ENCODE measurements at regions not wholly inside any gene's neighbourhood (a gene's known extent, or its start where the extent isn't known, plus 50 kb on each side); places are given as distances from the start of the nearest gene placed in this dataset.
"Not testable (repeated sequence)": the region's sequence is repeated elsewhere in the genome, so short reads cannot be mapped to it uniquely, and the experiment has no call there.

GRCh38 chr16:55016515-55016914 is 85.8 kb downstream of the IRX5 start:
- no peak for DNase-seq

DNA sequence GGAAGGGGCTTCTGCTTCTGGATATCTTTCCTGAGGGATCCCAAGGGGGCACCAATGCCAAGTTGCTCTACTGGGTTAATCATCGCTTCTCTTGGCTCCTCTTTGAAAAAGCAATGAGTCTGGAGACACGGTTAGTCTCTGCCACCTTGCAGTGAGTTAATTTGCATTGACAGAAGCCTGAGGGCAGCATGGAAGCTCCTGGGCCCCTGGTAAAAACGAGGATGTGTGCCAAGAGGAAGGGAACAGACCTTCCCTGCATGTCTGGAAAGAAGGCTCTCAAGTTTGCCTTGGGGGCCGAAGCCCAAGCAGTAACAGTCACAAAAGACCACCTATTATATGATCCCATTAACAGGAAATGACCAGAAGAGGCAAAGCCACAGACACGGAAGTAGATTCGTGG is 86.7 kb downstream of the IRX5 start:
- no peak for DNase-seq

GRCh38 chr16:55018881-55019280 is 88.2 kb downstream of the IRX5 start:
- no peak for DNase-seq

DNA sequence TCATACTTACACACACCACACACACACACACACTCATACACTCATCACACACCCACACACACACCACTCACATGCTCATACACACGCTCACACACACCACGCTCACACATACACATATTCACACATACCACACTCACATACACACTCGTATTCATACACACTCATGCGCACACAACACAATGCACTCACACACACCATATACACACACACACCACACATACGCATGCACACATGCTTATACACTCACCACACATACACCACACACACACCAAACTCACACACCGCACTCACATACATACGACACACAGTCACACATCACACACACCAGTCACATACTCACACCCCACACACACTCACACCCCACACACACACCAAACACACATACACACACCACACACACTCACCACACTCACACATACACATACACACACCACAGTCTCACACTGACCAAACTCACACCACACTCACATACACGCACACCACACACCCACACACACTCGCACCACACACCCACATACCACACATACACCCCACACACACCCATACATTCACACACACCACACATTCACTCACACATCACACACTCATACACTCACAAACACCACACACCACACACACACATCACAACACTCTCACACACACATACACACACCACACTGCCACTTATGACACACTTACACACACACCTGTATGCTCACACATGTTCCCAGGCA is 88.9 kb downstream of the IRX5 start:
- no peak for DNase-seq

DNA sequence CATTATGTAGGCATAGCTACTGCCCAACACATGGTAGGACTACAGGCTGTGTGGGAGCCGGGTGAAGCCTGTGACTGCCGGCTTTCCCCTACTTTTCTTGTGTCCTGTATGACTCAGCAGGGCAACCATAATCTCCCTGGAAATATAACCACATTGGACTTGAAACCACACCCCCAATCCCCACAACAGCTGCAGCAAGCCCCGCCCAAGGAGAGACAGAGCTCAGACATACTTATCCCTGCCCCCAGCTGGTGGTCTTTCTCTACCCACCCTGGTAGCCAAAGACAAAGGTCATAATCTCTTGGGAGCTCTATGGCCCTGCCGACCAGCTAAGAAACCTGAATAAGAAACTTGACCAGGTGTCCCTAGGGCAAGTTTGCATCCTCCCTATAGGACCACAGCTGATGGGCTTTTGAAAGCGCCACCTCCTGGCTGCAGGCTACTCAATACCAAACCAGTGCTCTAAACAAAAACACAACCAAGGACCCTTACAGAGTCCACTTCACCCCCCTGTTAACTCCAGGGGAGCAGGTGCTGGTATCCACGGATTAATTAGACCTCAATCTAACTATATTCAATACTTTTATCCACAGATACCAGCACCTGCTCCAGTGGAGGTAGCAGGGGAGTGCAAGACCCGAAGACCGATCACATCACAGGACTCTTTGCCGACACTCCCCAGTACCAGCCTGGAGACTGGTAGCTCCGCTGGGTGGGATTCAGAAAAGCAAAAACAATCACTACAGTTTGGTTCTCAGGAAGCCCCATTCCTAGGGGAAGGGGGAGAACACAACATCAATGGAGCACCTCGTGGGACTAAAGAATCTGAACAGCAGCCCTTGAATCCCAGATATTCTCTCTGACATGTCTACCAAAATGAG is 91.2 kb downstream of the IRX5 start:
- DNase-seq, result no peak

DNA sequence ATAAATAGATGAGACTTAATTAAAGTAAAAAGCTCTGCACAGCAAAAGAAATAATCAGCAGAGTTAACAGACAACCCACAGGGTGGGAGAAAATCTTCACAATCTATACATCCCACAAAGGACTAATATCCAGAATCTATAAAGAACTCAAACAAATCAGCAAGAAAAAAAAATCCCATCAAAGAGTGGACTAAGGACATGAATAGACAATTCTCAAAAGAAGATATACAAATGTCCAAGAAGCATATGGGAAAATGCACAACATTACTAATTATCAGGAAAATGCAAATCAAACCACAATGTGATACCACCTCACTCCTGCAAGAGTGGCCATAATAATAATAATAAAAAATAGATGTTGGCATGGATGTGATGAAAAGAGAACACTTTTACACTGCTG is 96.6 kb downstream of the IRX5 start:
- DNase-seq, result not testable (repeated sequence)

DNA sequence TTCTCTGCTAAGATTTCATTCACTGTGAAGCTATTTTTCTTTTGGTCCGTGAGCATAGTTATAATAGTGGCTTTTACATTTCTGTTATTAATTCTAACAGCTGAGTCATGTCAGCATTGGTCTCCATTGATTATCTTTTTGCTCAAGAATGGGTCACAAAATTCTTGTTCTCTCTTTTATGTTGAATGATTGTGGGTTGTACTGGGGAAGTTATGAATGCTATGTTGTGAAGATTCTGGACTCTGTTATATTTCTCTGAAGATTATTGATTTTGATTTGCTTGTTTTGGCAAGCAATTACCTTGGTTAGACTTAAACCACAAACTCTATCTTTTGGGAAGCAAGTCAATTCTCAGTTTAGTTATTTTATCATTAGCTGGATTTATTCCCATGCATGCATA is 98.8 kb downstream of the IRX5 start:
- no peak for DNase-seq

DNA sequence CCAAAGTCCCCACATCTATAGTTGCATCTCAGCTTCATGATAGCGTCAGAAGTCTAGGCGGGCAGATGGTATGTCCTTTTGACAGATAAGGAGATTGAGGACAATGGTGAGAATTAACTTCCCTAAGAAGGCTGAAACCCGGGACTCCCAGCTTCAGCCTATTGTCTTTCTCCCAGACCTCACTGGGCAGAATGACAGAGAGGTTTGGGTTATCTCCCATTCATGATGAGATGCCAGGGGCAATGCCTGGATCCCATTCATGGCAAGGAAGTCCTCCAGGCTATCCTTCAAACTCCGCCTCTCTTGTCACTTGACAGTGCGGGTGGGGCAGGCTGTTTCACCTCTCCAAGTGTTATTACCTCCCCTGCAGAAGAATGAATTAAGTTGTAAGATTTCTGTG is 100.3 kb downstream of the IRX5 start:
- DNase-seq, result no peak

- DNase-seq, result no peak
Observed at GRCh38 chr16:55031481-55031880, 100.8 kb downstream of the IRX5 start.

DNA sequence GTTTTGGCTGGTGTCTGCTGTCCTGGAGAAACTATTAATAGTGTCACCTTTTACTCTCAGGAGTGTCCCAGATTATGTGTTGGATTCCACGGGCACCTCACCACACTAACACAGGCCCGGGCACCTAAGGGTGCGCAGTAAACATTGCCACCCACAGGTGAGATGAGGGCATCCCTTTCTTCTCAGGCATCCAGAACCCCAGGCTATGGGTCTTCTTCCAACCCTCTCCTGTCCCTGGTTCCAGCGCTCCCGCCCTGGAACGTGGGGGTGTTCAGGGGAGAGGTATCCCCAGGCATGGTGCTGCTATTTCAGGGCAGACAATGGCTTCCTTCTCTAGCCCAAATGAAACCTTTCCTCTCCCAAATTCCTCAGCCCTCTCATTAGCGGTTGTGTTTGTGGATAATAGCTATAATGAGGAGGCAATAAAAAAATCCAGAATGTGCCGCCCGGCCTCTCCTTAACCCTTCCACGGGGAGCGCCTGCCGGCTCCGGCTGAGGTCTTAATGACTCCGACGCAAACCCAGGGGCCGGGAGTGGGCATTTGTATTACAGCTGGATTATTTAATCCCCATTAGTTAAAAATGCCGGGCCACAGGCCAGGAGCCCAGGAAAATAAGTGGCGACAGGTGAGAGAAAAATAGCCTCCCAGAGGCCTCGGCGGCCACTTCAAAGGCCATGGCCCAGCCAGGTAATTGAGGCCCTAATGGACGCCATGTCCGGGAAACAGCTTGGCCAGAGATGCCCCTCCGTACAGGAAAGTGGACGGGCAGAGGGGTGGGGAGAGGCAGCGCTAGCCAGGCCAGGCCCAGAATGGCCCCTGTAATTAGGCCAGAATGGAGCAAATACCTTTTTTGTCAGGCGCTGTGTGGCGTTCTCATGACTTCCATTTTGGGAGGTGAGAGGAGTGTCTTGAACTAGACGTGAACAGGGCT is 102.8 kb downstream of the IRX5 start:
- no peak for DNase-seq

GRCh38 chr16:55035029-55035428 is 104.4 kb downstream of the IRX5 start:
- DNase-seq, result no peak

- no peak for DNase-seq
Observed at GRCh38 chr16:55035956-55036355, 105.3 kb downstream of the IRX5 start.

DNA sequence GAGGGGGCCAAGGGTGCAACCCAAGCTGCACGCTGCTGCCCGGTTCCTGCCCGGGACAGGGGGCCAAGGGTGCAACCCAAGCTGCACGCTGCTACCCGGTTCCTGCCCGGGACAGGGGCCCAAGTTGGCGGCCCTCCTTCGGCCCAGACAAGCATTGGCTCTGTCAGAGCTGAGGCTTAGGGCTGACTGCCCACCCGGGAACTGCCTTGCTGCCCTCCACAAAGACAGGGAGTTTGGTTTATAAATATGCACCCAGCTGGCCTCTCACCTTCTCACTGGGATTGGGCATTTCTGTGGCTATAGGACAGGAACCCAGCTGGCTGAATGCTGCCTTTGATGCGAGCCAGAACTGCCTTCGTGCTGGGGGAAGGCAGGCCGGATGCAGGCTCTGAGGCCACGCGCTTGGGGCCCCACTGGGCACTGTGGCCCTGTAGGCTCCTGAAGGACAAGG is 105.7 kb downstream of the IRX5 start:
- DNase-seq, result no peak

DNA sequence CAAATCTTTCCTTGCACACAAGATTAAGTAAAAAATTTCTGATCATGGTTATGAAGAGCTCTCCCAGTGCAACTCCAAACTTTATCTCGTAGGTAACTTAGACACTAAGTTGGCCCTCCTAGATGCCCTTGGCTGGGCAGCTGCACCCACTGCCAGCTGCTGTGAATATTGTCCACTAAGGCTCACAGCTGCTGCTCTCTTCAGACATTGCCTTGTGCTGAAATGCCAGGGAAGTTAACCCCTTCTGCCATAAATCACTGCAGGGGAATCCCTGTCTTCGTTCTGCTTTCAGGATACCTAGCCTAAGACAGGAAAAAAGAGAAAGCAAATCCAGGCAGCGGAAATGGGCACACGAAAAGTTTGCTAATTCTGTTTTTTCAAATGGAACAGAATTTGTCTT is 106.4 kb downstream of the IRX5 start:
- DNase-seq, result no peak

GRCh38 chr16:55037966-55038365 is 107.3 kb downstream of the IRX5 start:
- DNase-seq, result no peak

- no peak for DNase-seq
Observed at GRCh38 chr16:55039042-55039441, 108.4 kb downstream of the IRX5 start.

DNA sequence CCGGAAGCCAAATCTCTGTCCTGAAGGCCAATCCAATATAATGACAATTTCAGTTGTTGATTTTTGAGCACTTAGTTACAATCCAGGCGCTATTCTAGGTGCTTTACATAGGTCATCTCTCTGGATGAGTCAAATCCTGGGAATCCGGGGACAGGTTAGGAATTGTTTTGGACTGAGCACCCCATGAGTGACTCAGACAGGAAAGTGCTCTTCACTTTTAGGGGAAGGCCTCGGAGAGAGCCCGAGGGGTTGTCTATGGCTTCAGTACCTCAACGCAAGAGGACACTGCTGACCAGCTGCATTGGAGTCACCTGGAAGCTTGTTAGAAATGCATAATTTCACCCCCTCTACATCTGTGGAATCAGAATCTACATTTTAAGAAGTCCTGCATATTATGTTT is 108.8 kb downstream of the IRX5 start:
- DNase-seq, result no peak

DNA sequence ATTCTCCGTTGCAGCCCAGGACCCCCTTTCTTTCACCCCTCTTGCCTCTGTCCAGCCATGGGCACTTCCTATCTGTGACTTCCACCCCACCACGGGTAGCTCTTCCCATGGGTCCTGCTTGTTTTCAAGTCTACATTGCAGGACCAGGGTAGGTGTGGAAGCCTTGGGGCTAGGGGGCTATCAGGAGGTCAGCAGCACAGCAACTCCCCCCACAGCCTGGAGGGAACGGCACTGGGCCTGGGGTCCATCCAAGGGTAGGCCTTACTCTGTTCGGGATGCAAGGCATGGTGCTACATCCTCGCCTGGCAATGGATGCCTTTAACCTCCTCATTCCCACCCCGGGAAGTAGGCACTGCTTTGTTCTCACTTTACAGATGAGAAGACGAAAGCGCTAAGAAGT is 109.3 kb downstream of the IRX5 start:
- DNase-seq, result no peak

- DNase-seq, result no peak
Observed at GRCh38 chr16:55040366-55041086, 109.9 kb downstream of the IRX5 start.

DNA sequence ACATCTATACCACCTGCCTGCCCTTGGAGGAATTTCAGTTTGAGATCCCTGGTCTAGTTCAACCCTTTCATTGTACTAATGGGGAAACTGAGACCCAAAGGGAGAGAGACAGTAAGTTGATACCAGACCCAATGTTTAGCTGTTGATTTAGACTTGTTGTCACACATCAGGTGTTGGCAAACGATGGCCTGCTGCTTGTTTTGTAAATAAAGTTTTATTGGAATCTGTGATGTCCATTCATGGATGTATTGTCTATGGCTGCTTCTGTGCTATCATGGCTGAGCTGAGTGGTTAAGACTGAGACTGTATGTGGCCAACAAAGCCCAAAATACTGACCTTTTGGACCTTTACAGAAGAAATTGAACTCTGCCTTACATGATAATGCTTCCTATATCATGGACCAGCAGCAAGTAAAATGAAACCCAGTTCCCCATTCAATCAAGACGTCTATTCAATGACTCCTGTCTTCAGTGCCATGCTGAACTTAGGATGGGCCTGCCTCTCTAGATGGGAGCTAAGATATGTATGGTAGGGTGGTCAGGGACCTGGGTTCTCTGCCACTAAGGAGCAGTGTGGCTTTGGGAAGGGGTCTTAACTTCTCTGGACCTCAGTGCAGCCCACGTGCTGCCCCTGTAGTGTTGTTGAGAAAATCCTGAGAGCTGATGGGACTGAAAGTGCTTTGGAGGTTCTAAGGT is 111.0 kb downstream of the IRX5 start:
- no peak for DNase-seq

GRCh38 chr16:55042556-55043432 is 112.1 kb downstream of the IRX5 start:
- no peak for DNase-seq
